CD14-positive monocyte (primary cell): ENCODE measurements at regions not wholly inside any gene's neighbourhood (a gene's known extent, or its start where the extent isn't known, plus 50 kb on each side); places are given as distances from the start of the nearest gene placed in this dataset.
A peak's percentile ranks its signal among the peaks of the same experiment; 100 is the strongest.
"Not testable (repeated sequence)": the region's sequence is repeated elsewhere in the genome, so short reads cannot be mapped to it uniquely, and the experiment has no call there.

Experiments used
- DNase-seq, 3 donors: peaks; one replicate each; pipeline ENCODE4 v3.0.0-alpha.2; 2011 to 2022
- H2AFZ ChIP-seq: 2 replicates; pipeline ENCODE4 v1.6.0; 2012; ENCODE audit warnings: mild to moderate bottlenecking, low read depth, low read length, inconsistent platforms; ENCODE audit not compliant: insufficient read depth, poor library complexity, severe bottlenecking
- H3K27ac ChIP-seq, 2 donors: 1 replicate in 1 of 2; 2 replicates in 1 of 2; pipeline ENCODE4 v1.5.1; 2012 to 2013; ENCODE audit warnings: low read length in 2 of 2, control low read depth in 1 of 2, inconsistent platforms in 1 of 2, low read depth in 1 of 2, mild to moderate bottlenecking in 1 of 2
- H3K27me3 ChIP-seq, 2 donors: one replicate each; pipeline versions ENCODE4 v1.6.0 to v1.6.1; 2011 to 2013; ENCODE audit warnings: low read length in 2 of 2; ENCODE audit not compliant: control insufficient read depth in 2 of 2, insufficient read depth in 2 of 2
- H3K36me3 ChIP-seq, 2 donors: replicated peaks in 1 of 2; 1 replicate in 1 of 2; 2 replicates in 1 of 2; pipeline versions ENCODE4 v1.5.1 to v1.6.1; 2012 to 2013; ENCODE audit warnings: low read length in 2 of 2, control low read depth in 1 of 2, inconsistent platforms in 1 of 2, mild to moderate bottlenecking in 1 of 2; ENCODE audit not compliant: insufficient read depth in 2 of 2, control insufficient read depth in 1 of 2
- H3K4me1 ChIP-seq, 2 donors: 1 replicate in 1 of 2; 2 replicates in 1 of 2; pipeline versions ENCODE4 v1.5.1 to v1.6.1; 2012 to 2013; ENCODE audit warnings: low read length in 2 of 2, control low read depth in 1 of 2, inconsistent platforms in 1 of 2, mild to moderate bottlenecking in 1 of 2, moderate library complexity in 1 of 2; ENCODE audit not compliant: insufficient read depth in 2 of 2, control insufficient read depth in 1 of 2
- H3K4me2 ChIP-seq: replicated peaks from 2 replicates; pipeline ENCODE3; 2012; ENCODE audit warnings: low read length, moderate library complexity, mild to moderate bottlenecking; ENCODE audit not compliant: poor library complexity, severe bottlenecking; ENCODE audit errors: extremely low read depth
- H3K4me3 ChIP-seq, 3 experiments: fragments of 200-600 bp in 1 of 3; sonication (generic) in 1 of 3; replicated peaks in 1 of 3; 1 replicate in 2 of 3; 2 replicates in 1 of 3; pipeline ENCODE4 v1.5.1; 2011 to 2013; ENCODE audit warnings: low read length in 3 of 3, mild to moderate bottlenecking in 3 of 3, control low read depth in 2 of 3, low read depth in 2 of 3, inconsistent platforms in 1 of 3, moderate library complexity in 1 of 3
- H3K79me2 ChIP-seq: 2 replicates; pipeline ENCODE4 v1.6.0; 2012; ENCODE audit warnings: mild to moderate bottlenecking, control low read depth, inconsistent platforms, low read length, moderate library complexity; ENCODE audit not compliant: insufficient read depth
- H3K9ac ChIP-seq: 2 replicates; pipeline ENCODE4 v1.6.0; 2017; ENCODE audit warnings: low read length, mild to moderate bottlenecking; ENCODE audit not compliant: insufficient read depth, poor library complexity, severe bottlenecking
- H3K9me3 ChIP-seq, 2 donors: replicated peaks in 1 of 2; 1 replicate in 1 of 2; 2 replicates in 1 of 2; pipeline versions ENCODE4 v1.5.1 to v1.6.1; 2012 to 2013; ENCODE audit warnings: low read length in 2 of 2, control low read depth in 1 of 2; ENCODE audit not compliant: control insufficient read depth in 1 of 2, insufficient read depth in 1 of 2
- H4K20me1 ChIP-seq: 2 replicates; pipeline ENCODE4 v1.6.0; 2012; ENCODE audit warnings: mild to moderate bottlenecking, low read length, control low read depth, moderate library complexity; ENCODE audit not compliant: insufficient read depth
- H3K27ac Mint-ChIP-seq, 7 donors: one replicate each; pipeline ENCODE4 v1.8.0; 2020; ENCODE audit warnings: mild to moderate bottlenecking in 7 of 7, mixed read lengths in 7 of 7, moderate library complexity in 6 of 7, inconsistent platforms in 2 of 7
- H3K27me3 Mint-ChIP-seq, 3 donors: one replicate each; pipeline ENCODE4 v1.8.0; 2021 to 2022; ENCODE audit warnings: low read depth in 3 of 3, mild to moderate bottlenecking in 3 of 3, mixed read lengths in 3 of 3, moderate library complexity in 3 of 3, inconsistent platforms in 1 of 3
- H3K36me3 Mint-ChIP-seq, 2 donors: one replicate each; pipeline ENCODE4 v1.8.0; 2020; ENCODE audit warnings: mixed read lengths in 2 of 2, inconsistent platforms in 1 of 2, mild to moderate bottlenecking in 1 of 2
- H3K4me1 Mint-ChIP-seq: one replicate; pipeline ENCODE4 v1.8.0; 2020; ENCODE audit warnings: mild to moderate bottlenecking, mixed read lengths
- H3K4me3 Mint-ChIP-seq, 2 donors: one replicate each; pipeline ENCODE4 v1.8.0; 2020; ENCODE audit warnings: mild to moderate bottlenecking in 2 of 2, mixed read lengths in 2 of 2, moderate library complexity in 1 of 2
- H3K9me3 Mint-ChIP-seq, 7 donors: one replicate each; pipeline ENCODE4 v1.8.0; 2020 to 2022; ENCODE audit warnings: mixed read lengths in 7 of 7, mild to moderate bottlenecking in 6 of 7, moderate library complexity in 6 of 7, inconsistent platforms in 2 of 7
- CTCF ChIP-seq: fragments of 200-600 bp; IDR thresholded peaks from one replicate; pipeline ENCODE4 v1.8.0; 2022; ENCODE audit warnings: antibody characterized with exemption, mild to moderate bottlenecking
- WGBS: methylation state at CpG from one replicate; pipeline ENCODE4 v1.1.5; 2013; ENCODE audit warnings: missing lambda C conversion rate; ENCODE audit not compliant: insufficient coverage; 5-methylcytosine and 5-hydroxymethylcytosine counted together
- intact Hi-C, 2 donors: fragments of 100-400 bp; cut with micrococcal nuclease; formaldehyde crosslinking; loops; one replicate each; pipeline versions ENCODE4 v1.15.0 to v1.15.1; 2023

GRCh38 chr9:31188496-31188895, 1195.9 kb upstream of the ACO1 start:
- Histone ChIP-seq H2AFZ (no peak overlapping the region), H3K36me3 (no peaks in the 10 kb centered on the region), H4K20me1 (no peaks in the 10 kb centered on the region), H3K4me2 (no peak overlapping the region), H3K27me3 (no peaks in the 10 kb centered on the region), H3K79me2 (no peaks in the 10 kb centered on the region), H3K9me3 (no peaks in the 10 kb centered on the region), H3K9ac (no peak overlapping the region), H3K4me1 (no peaks in the 10 kb centered on the region), H3K27ac (no peak overlapping the region), H3K4me3 (no peak overlapping the region)
- H3K4me1 Mint-ChIP-seq: no peaks in the 10 kb centered on the region
- no peak for TF ChIP-seq CTCF
- peaks cover 0 to 4% (median 0%) of the 10 kb centered on the region in 7 donors for H3K9me3 Mint-ChIP-seq
- WGBS: no CpG with 5 or more reads among the region's 1 CpG
- no peak overlapping the region for H3K4me3 Mint-ChIP-seq
- intact Hi-C loops: no loop called here
- no peaks in the 10 kb centered on the region for H3K27me3 Mint-ChIP-seq
- H3K27ac Mint-ChIP-seq: no peak overlapping the region
- DNase-seq: no peak
- no peaks in the 10 kb centered on the region for H3K36me3 Mint-ChIP-seq

GRCh38 chr9:31210978-31211570, 1173.4 kb upstream of the ACO1 start:
- TF ChIP-seq CTCF: no peak
- DNase-seq: peak in 2 of 3 donors; percentile 9 to 35
- H3K9me3 Mint-ChIP-seq: peaks cover 0 to 2% (median 0%) of the 10 kb centered on the region in 7 donors
- intact Hi-C loops: no loop called here
- no peaks in the 10 kb centered on the region for H3K4me1 Mint-ChIP-seq
- no peaks in the 10 kb centered on the region for H3K36me3 ChIP-seq
- peak overlapping the region in 1 of 2 donors; percentile 91 for H3K4me3 Mint-ChIP-seq
- peaks cover 0 to 3% of the 10 kb centered on the region in 2 donors for H3K9me3 ChIP-seq
- H3K4me3 ChIP-seq: peak overlapping the region in 1 of 3 experiments; percentile 3
- 41% methylated on average over 8 of the region's 9 CpGs for WGBS
- peak overlapping the region in 2 of 7 donors; percentile 54 to 80 for H3K27ac Mint-ChIP-seq
- no peak overlapping the region for H3K27ac ChIP-seq
- no peak overlapping the region for H3K4me2 ChIP-seq
- no peak overlapping the region for H3K9ac ChIP-seq
- H3K79me2 ChIP-seq: no peaks in the 10 kb centered on the region
- H2AFZ ChIP-seq: no peak overlapping the region
- H3K4me1 ChIP-seq: no peaks in the 10 kb centered on the region
- no peaks in the 10 kb centered on the region for H4K20me1 ChIP-seq
- H3K27me3 Mint-ChIP-seq: no peaks in the 10 kb centered on the region
- H3K27me3 ChIP-seq: no peaks in the 10 kb centered on the region
- no peaks in the 10 kb centered on the region for H3K36me3 Mint-ChIP-seq

- H2AFZ ChIP-seq, H3K27me3 ChIP-seq, H3K27me3 Mint-ChIP-seq, H3K36me3 ChIP-seq, H3K4me3 Mint-ChIP-seq, intact Hi-C loops, H3K4me1 ChIP-seq, H3K4me3 ChIP-seq, DNase-seq, H3K4me2 ChIP-seq, H3K36me3 Mint-ChIP-seq, H3K79me2 ChIP-seq, H3K9ac ChIP-seq, H3K27ac Mint-ChIP-seq, H3K4me1 Mint-ChIP-seq, H3K27ac ChIP-seq, H4K20me1 ChIP-seq: not testable (repeated sequence)
- peaks cover 4 to 14% of the 10 kb centered on the region in 2 donors for H3K9me3 ChIP-seq
- H3K9me3 Mint-ChIP-seq: peaks cover 5 to 18% (median 10%) of the 10 kb centered on the region in 7 donors
- 87% methylated on average over 4 of the region's 4 CpGs for WGBS
Observed at GRCh38 chr9:31229976-31230375, 1154.5 kb upstream of the ACO1 start.
